ENCODE measurements at regions not wholly inside any gene's neighbourhood (a gene's known extent, or its start where the extent isn't known, plus 50 kb on each side); places are given as distances from the start of the nearest gene placed in this dataset.

GRCh38 chr6:119604124-119604523 lies 254.6 kb upstream of the MAN1A1 start:
- intact Hi-C loops (cut with DNase I) = no loop called here
- Histone ChIP-seq H3K27ac (no peak overlapping the region), H3K27me3 (no peaks in the 10 kb centered on the region), H3K36me3 (no peaks in the 10 kb centered on the region), H3K4me1 (no peaks in the 10 kb centered on the region), H3K9me3 (no peaks in the 10 kb centered on the region), H3K4me3 (no peak overlapping the region)
- TF ChIP-seq CTCF (IDR thresholded peaks at IDR 0.05) (no peak), POLR2A (IDR thresholded peaks at IDR 0.05) (no peak)
- DNase-seq (no peak), ATAC-seq (no peak)
- 36 to 56% (median 49%) methylated on average over 1 of the region's 1 CpG for WGBS, 4 donors

DNA sequence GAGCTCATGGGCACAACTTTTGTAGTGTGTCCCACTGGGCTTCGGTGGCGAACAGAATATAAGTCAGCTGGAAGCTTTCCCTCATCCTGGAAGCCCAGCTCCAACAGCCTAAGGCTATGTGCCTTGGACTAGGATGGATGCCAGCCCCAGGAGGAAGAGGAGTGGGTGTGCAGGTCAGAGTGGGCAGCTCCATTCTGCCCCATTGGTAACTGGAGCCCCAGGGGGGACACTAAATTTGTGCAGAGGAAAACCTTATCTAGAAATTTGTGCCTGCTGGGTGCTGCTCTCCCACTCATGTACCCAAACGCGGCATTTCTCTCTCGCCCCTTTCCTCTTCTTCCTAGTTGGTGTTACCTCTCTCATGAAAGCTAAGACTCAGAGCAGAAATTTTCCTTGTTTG lies 253.9 kb upstream of the MAN1A1 start:
- H3K9me3 ChIP-seq = no peaks in the 10 kb centered on the region
- no peak overlapping the region for H3K4me3 ChIP-seq
- ATAC-seq (no peak), DNase-seq (no peak)
- intact Hi-C loops (cut with DNase I) = no loop called here
- no peak overlapping the region for H3K27ac ChIP-seq
- H3K4me1 ChIP-seq = no peaks in the 10 kb centered on the region
- H3K36me3 ChIP-seq = no peaks in the 10 kb centered on the region
- no peaks in the 10 kb centered on the region for H3K27me3 ChIP-seq
- TF ChIP-seq POLR2A (IDR thresholded peaks at IDR 0.05) (no peak), CTCF (IDR thresholded peaks at IDR 0.05) (no peak)
- WGBS, 4 donors = 90 to 94% (median 91%) methylated on average over 5 of the region's 5 CpGs

GRCh38 chr6:119602215-119603178 lies 252.9 kb upstream of the MAN1A1 start:
- no peaks in the 10 kb centered on the region for H3K4me1 ChIP-seq
- H3K4me3 ChIP-seq = no peak overlapping the region
- no peak for ATAC-seq
- intact Hi-C loops (cut with DNase I) = no loop called here
- H3K36me3 ChIP-seq = no peaks in the 10 kb centered on the region
- TF ChIP-seq CTCF (IDR thresholded peaks at IDR 0.05) (no peak), POLR2A (IDR thresholded peaks at IDR 0.05) (no peak)
- no peaks in the 10 kb centered on the region for H3K27me3 ChIP-seq
- H3K9me3 ChIP-seq = no peaks in the 10 kb centered on the region
- 76 to 83% (median 79%) methylated on average over 3 of the region's 3 CpGs for WGBS, 4 donors
- no peak overlapping the region for H3K27ac ChIP-seq
- DNase-seq = no peak

DNA sequence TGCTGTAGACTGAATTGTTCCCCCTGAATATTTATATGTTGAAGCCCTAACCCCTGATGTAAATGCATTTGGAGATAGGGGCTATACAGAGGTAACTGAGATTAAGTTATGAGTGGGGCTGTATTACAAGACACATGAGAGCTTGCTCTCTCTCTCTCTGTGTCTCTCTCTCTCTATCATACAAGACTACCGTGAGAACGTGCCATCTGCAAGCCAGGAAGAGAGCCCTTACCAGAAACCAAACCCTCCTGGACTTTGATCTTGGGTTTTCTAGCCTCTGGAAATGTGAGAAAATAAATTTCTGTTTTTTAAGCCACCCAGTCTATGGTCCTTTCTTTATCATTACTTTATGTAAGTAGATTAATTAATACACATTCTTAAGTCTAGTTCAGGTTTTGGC lies 249.3 kb upstream of the MAN1A1 start:
- ATAC-seq = no peak
- Histone ChIP-seq H3K27me3 (no peaks in the 10 kb centered on the region), H3K4me1 (no peaks in the 10 kb centered on the region), H3K4me3 (no peak overlapping the region), H3K27ac (no peak overlapping the region), H3K36me3 (no peaks in the 10 kb centered on the region), H3K9me3 (peaks cover 0 to 11% (median 0%) of the 10 kb centered on the region in 12 donors)
- TF ChIP-seq POLR2A (IDR thresholded peaks at IDR 0.05) = no peak
- no peak for TF ChIP-seq CTCF (IDR thresholded peaks at IDR 0.05)
- 85 to 96% (median 89%) methylated on average over 2 of the region's 2 CpGs for WGBS, 4 donors
- intact Hi-C loops (cut with DNase I) = no loop called here
- no peak for DNase-seq

All from heart left ventricle (tissue), 16 donors.